ENCODE measurements at regions not wholly inside any gene's neighbourhood (a gene's known extent, or its start where the extent isn't known, plus 50 kb on each side); places are given as distances from the start of the nearest gene placed in this dataset.
"Not testable (repeated sequence)": the region's sequence is repeated elsewhere in the genome, so short reads cannot be mapped to it uniquely, and the experiment has no call there.

GRCh38 chr2:116153729-116154128, 1660.8 kb upstream of the DDX18 start:
- H3K27ac Mint-ChIP-seq (ENCODE audit: unreplicated experiment), result no peak overlapping the region
- H3K9me3 Mint-ChIP-seq (ENCODE audit: unreplicated experiment), result no peaks in the 10 kb centered on the region
- no peaks in the 10 kb centered on the region for H3K36me3 Mint-ChIP-seq (ENCODE audit: low read depth, unreplicated experiment)
- DNase-seq (ENCODE audit: low spot score), result no peak
- no peaks in the 10 kb centered on the region for H3K4me1 Mint-ChIP-seq (ENCODE audit: unreplicated experiment)
- no peaks in the 10 kb centered on the region for H3K27me3 Mint-ChIP-seq (ENCODE audit: unreplicated experiment)
- no peak for TF ChIP-seq CTCF (IDR thresholded peaks at IDR 0.05; ENCODE audit: unreplicated experiment)
- no peak overlapping the region for H3K4me3 Mint-ChIP-seq (ENCODE audit: unreplicated experiment)

GRCh38 chr2:116160657-116161056, 1653.8 kb upstream of the DDX18 start:
- DNase-seq (ENCODE audit: low spot score), result no peak
- peaks cover 3% of the 10 kb centered on the region for H3K27me3 Mint-ChIP-seq (ENCODE audit: unreplicated experiment)
- peaks cover 14% of the 10 kb centered on the region for H3K36me3 Mint-ChIP-seq (ENCODE audit: low read depth, unreplicated experiment)
- no peak overlapping the region for H3K27ac Mint-ChIP-seq (ENCODE audit: unreplicated experiment)
- no peak overlapping the region for H3K4me3 Mint-ChIP-seq (ENCODE audit: unreplicated experiment)
- H3K4me1 Mint-ChIP-seq (ENCODE audit: unreplicated experiment), result no peaks in the 10 kb centered on the region
- no peak for TF ChIP-seq CTCF (IDR thresholded peaks at IDR 0.05; ENCODE audit: unreplicated experiment)
- peaks cover 11% of the 10 kb centered on the region for H3K9me3 Mint-ChIP-seq (ENCODE audit: unreplicated experiment)

- Mint-ChIP-seq H3K9me3 (ENCODE audit: unreplicated experiment) (peaks cover 13% of the 10 kb centered on the region), H3K27ac (ENCODE audit: unreplicated experiment) (no peak overlapping the region), H3K36me3 (ENCODE audit: low read depth, unreplicated experiment) (peaks cover 14% of the 10 kb centered on the region), H3K4me1 (ENCODE audit: unreplicated experiment) (no peaks in the 10 kb centered on the region), H3K27me3 (ENCODE audit: unreplicated experiment) (peaks cover 3% of the 10 kb centered on the region), H3K4me3 (ENCODE audit: unreplicated experiment) (no peak overlapping the region)
- DNase-seq (ENCODE audit: low spot score), result no peak
- TF ChIP-seq CTCF (IDR thresholded peaks at IDR 0.05; ENCODE audit: unreplicated experiment), result no peak
Measured at GRCh38 chr2:116162395-116162794, 1652.1 kb upstream of the DDX18 start.

- Mint-ChIP-seq H3K36me3 (ENCODE audit: low read depth, unreplicated experiment) (peaks cover 14% of the 10 kb centered on the region), H3K9me3 (ENCODE audit: unreplicated experiment) (peaks cover 13% of the 10 kb centered on the region), H3K4me1 (ENCODE audit: unreplicated experiment) (no peaks in the 10 kb centered on the region), H3K27ac (ENCODE audit: unreplicated experiment) (no peak overlapping the region), H3K27me3 (ENCODE audit: unreplicated experiment) (peaks cover 2% of the 10 kb centered on the region), H3K4me3 (ENCODE audit: unreplicated experiment) (no peak overlapping the region)
- no peak for TF ChIP-seq CTCF (IDR thresholded peaks at IDR 0.05; ENCODE audit: unreplicated experiment)
- DNase-seq (ENCODE audit: low spot score), result no peak
Measured at GRCh38 chr2:116167107-116167506, 1647.4 kb upstream of the DDX18 start.

- peaks cover 6% of the 10 kb centered on the region for H3K4me1 Mint-ChIP-seq (ENCODE audit: unreplicated experiment)
- H3K36me3 Mint-ChIP-seq (ENCODE audit: low read depth, unreplicated experiment), result no peaks in the 10 kb centered on the region
- DNase-seq (ENCODE audit: low spot score), result no peak
- no peak for TF ChIP-seq CTCF (IDR thresholded peaks at IDR 0.05; ENCODE audit: unreplicated experiment)
- no peak overlapping the region for H3K4me3 Mint-ChIP-seq (ENCODE audit: unreplicated experiment)
- H3K27me3 Mint-ChIP-seq (ENCODE audit: unreplicated experiment), result peaks cover 3% of the 10 kb centered on the region
- no peaks in the 10 kb centered on the region for H3K9me3 Mint-ChIP-seq (ENCODE audit: unreplicated experiment)
- H3K27ac Mint-ChIP-seq (ENCODE audit: unreplicated experiment), result no peak overlapping the region
Measured at GRCh38 chr2:116180072-116180471, 1634.4 kb upstream of the DDX18 start.

- not testable (repeated sequence) for DNase-seq (ENCODE audit: low spot score); H3K27ac Mint-ChIP-seq (ENCODE audit: unreplicated experiment); H3K4me3 Mint-ChIP-seq (ENCODE audit: unreplicated experiment); H3K4me1 Mint-ChIP-seq (ENCODE audit: unreplicated experiment); H3K27me3 Mint-ChIP-seq (ENCODE audit: unreplicated experiment); H3K36me3 Mint-ChIP-seq (ENCODE audit: low read depth, unreplicated experiment); H3K9me3 Mint-ChIP-seq (ENCODE audit: unreplicated experiment)
Measured at GRCh38 chr2:116190684-116191083, 1623.8 kb upstream of the DDX18 start.

All from endothelial cell (in vitro differentiated cells).